22Rv1 (cell line): ENCODE measurements at regions not wholly inside any gene's neighbourhood (a gene's known extent, or its start where the extent isn't known, plus 50 kb on each side); places are given as distances from the start of the nearest gene placed in this dataset.

Source experiments
- CTCF ChIP-seq: fragments of 450-650 bp; IDR thresholded peaks from 2 replicates; pipeline ENCODE4 v1.5.1; 2017; ENCODE audit warnings: mild to moderate bottlenecking
- ZFX ChIP-seq: fragments of 450-650 bp; IDR thresholded peaks from 2 replicates; pipeline ENCODE4 v1.6.1; 2017; ENCODE audit warnings: antibody characterized with exemption, borderline replicate concordance

GRCh38 chr2:74070991-74071390 lies 76.7 kb downstream of the BOLA3 start:
- no peak for TF ChIP-seq CTCF
- no peak for TF ChIP-seq ZFX
